HepG2 (cell line): ENCODE measurements at regions not wholly inside any gene's neighbourhood (a gene's known extent, or its start where the extent isn't known, plus 50 kb on each side); places are given as distances from the start of the nearest gene placed in this dataset.

Source experiments
- ATAC-seq: fragments of 200-7000 bp; cut with Tn5 transposase; 3 replicates; pipeline ENCODE4 v1.9.1; 2020; ENCODE audit warnings: mild to moderate bottlenecking, moderate library complexity
- BruUV-seq: library from RNA; stranded (reverse); fragments of 400-500 nt; replicated peaks from 2 replicates; lab custom pipeline; 2021; lab: Mats Ljungman, UMichigan
- CTCF ChIA-PET: fragments of 300-600 bp; formaldehyde crosslinking; extraction: SDS; loops from one replicate; lab custom pipeline; 2021; ENCODE audit warnings: low total read pairs, inconsistent platforms, low intra/inter-chr PET ratio; lab: Yijun Ruan, JAX
- POLR2A ChIA-PET: fragments of 350-600 bp; sonication (Branson Sonifier 250); formaldehyde crosslinking; loops from one replicate; lab custom pipeline; 2020; ENCODE audit warnings: antibody characterized with exemption, inconsistent platforms; lab: Yijun Ruan, JAX
- DNase-seq: peaks from one replicate; pipeline ENCODE4 v3.0.0-alpha.2; 2015; ENCODE audit warnings: low spot score
- FAIRE-seq: peaks from 3 replicates; lab custom pipeline; 2011; peaks lifted over from hg19 to GRCh38; lab: Jason Lieb, UNC
- H2AFZ ChIP-seq: one replicate; pipeline ENCODE4 v1.6.1; 2011; ENCODE audit warnings: low read length, inconsistent platforms
- H3K27ac ChIP-seq: fragments of 300-600 bp; 3 replicates; pipeline ENCODE4 v1.8.0; 2011; ENCODE audit warnings: mixed run types, mild to moderate bottlenecking, mixed read lengths, low read length, inconsistent platforms; ENCODE audit not compliant: insufficient read depth; ENCODE audit errors: extremely low read length
- H3K27me3 ChIP-seq, 2 experiments: fragments of 200-600 bp in 1 of 2; 2 replicates in 1 of 2; 3 replicates in 1 of 2; pipeline versions ENCODE4 v1.6.0 to v1.8.0; 2011; ENCODE audit warnings: low read length in 2 of 2, mild to moderate bottlenecking in 2 of 2, moderate library complexity in 2 of 2, inconsistent platforms in 1 of 2; ENCODE audit not compliant: insufficient read depth in 2 of 2, control insufficient read depth in 1 of 2
- H3K36me3 ChIP-seq, 2 experiments: fragments of 200-600 bp in 1 of 2; replicated peaks in 1 of 2; 2 replicates in 1 of 2; 3 replicates in 1 of 2; pipeline versions ENCODE4 v1.5.1 to v1.8.0; 2011; ENCODE audit warnings: low read length in 2 of 2, inconsistent platforms in 1 of 2; ENCODE audit not compliant: insufficient read depth in 2 of 2, control insufficient read depth in 1 of 2
- H3K4me1 ChIP-seq: 2 replicates; pipeline ENCODE4 v1.5.1; 2012; ENCODE audit warnings: low read length, inconsistent platforms; ENCODE audit not compliant: insufficient read depth
- H3K4me2 ChIP-seq: 2 replicates; pipeline ENCODE4 v1.6.0; 2011; ENCODE audit warnings: low read depth, low read length, inconsistent platforms
- H3K4me3 ChIP-seq, 3 experiments: fragments of 200-600 bp in 1 of 3; sonication (generic), shearing (Covaris generic) in 1 of 3; replicated peaks in 1 of 3; 2 replicates each; pipeline ENCODE4 v1.5.1; 2011 to 2016; ENCODE audit warnings: low read length in 3 of 3, inconsistent platforms in 2 of 3, low read depth in 2 of 3, mild to moderate bottlenecking in 2 of 3, control low read depth in 1 of 3, mixed read lengths in 1 of 3; ENCODE audit not compliant: insufficient read depth in 1 of 3
- H3K79me2 ChIP-seq: one replicate; pipeline ENCODE4 v1.6.1; 2011; ENCODE audit warnings: low read length, inconsistent platforms; ENCODE audit not compliant: insufficient read depth
- H3K9ac ChIP-seq: 2 replicates; pipeline ENCODE4 v1.6.0; 2011; ENCODE audit warnings: mild to moderate bottlenecking, low read depth, low read length, inconsistent platforms; ENCODE audit not compliant: insufficient read depth
- H3K9me3 ChIP-seq: 2 replicates; pipeline ENCODE4 v1.5.1; 2012; ENCODE audit warnings: mild to moderate bottlenecking, low read length
- H4K20me1 ChIP-seq: 2 replicates; pipeline ENCODE4 v1.6.0; 2011; ENCODE audit warnings: inconsistent platforms, mild to moderate bottlenecking, low read length, moderate library complexity; ENCODE audit not compliant: insufficient read depth
- BORCS8-MEF2B ChIP-seq: sonication (generic); formaldehyde crosslinking; IDR thresholded peaks from 2 replicates; pipeline ENCODE4 v1.8.0; 2022; ENCODE audit warnings: mild to moderate bottlenecking, missing genetic modification reagents
- ETV6 ChIP-seq: sonication (generic); formaldehyde crosslinking; conservative IDR thresholded peaks from 2 replicates; pipeline ENCODE4 v1.4.0; 2020; ENCODE audit warnings: missing genetic modification reagents
- HMG20A ChIP-seq: IDR thresholded peaks from 2 replicates; pipeline ENCODE4 v1.6.1; 2016; ENCODE audit warnings: borderline replicate concordance
- ISL2 ChIP-seq: sonication (generic); formaldehyde crosslinking; IDR thresholded peaks from 2 replicates; pipeline ENCODE4 v1.5.0; 2020; ENCODE audit warnings: missing genetic modification reagents
- MIXL1 ChIP-seq: IDR thresholded peaks from 2 replicates; pipeline ENCODE4 v1.6.1; 2016
- PRPF4 ChIP-seq: fragments of 200-400 bp; formaldehyde crosslinking; IDR thresholded peaks from 2 replicates; pipeline ENCODE4 v1.6.1; 2016; ENCODE audit warnings: low read length, low read depth; ENCODE audit not compliant: poor library complexity, severe bottlenecking
- SRF ChIP-seq: IDR thresholded peaks from 2 replicates; pipeline ENCODE4 v1.6.1; 2011; ENCODE audit warnings: mild to moderate bottlenecking, low read depth, low read length, moderate library complexity
- ZNF101 ChIP-seq: sonication (generic); formaldehyde crosslinking; IDR thresholded peaks from 2 replicates; pipeline ENCODE4 v1.4.0; 2020; ENCODE audit warnings: mild to moderate bottlenecking, low read depth, missing genetic modification reagents, borderline replicate concordance
- ZNF121 ChIP-seq: sonication (generic); formaldehyde crosslinking; IDR thresholded peaks from 2 replicates; pipeline ENCODE4 v1.5.0; 2020; ENCODE audit warnings: mild to moderate bottlenecking, missing genetic modification reagents
- ZNF263 ChIP-seq: sonication (generic); formaldehyde crosslinking; IDR thresholded peaks from 2 replicates; pipeline ENCODE4 v1.4.0; 2020; ENCODE audit warnings: missing genetic modification reagents
- ZNF382 ChIP-seq: sonication (generic); formaldehyde crosslinking; IDR thresholded peaks from 2 replicates; pipeline ENCODE4 v1.5.0; 2020; ENCODE audit warnings: missing genetic modification reagents, mild to moderate bottlenecking, borderline replicate concordance
- ZNF644 ChIP-seq: IDR thresholded peaks from 2 replicates; pipeline ENCODE4 v1.6.1; 2016; ENCODE audit warnings: low read depth
- ZNF747 ChIP-seq: sonication (generic); formaldehyde crosslinking; IDR thresholded peaks from 2 replicates; pipeline ENCODE4 v1.8.1; 2023; ENCODE audit warnings: missing genetic modification reagents, mild to moderate bottlenecking, borderline replicate concordance
- WGBS: methylation state at CpG from one replicate; pipeline ENCODE4 v1.1.6; 2017; ENCODE audit warnings: low lambda C conversion rate; 5-methylcytosine and 5-hydroxymethylcytosine counted together
- in situ Hi-C: cut with HindIII; loops from 2 replicates; pipeline ENCODE4 v1.10.0; 2017; ENCODE audit warnings: low pct_unique_long_range_greater_than_20kb; ENCODE audit not compliant: extremely low pct_ligation_motif_present
- intact Hi-C: fragments of 100-400 bp; cut with micrococcal nuclease; formaldehyde crosslinking; loops from one replicate; pipeline ENCODE4 v1.10.0; 2022; ENCODE audit not compliant: unreplicated experiment
- TF ChIP-seq, protein P1 (sequence below): sonication (generic); formaldehyde crosslinking; conservative IDR thresholded peaks from 2 replicates; pipeline ENCODE4 v1.4.0; 2020; ENCODE audit warnings: mild to moderate bottlenecking, missing genetic modification reagents, moderate library complexity
- TF ChIP-seq, protein P2 (sequence below): sonication (generic); formaldehyde crosslinking; IDR thresholded peaks from 2 replicates; pipeline ENCODE4 v1.9.0; 2021; ENCODE audit warnings: mild to moderate bottlenecking, missing genetic modification reagents

DNA sequence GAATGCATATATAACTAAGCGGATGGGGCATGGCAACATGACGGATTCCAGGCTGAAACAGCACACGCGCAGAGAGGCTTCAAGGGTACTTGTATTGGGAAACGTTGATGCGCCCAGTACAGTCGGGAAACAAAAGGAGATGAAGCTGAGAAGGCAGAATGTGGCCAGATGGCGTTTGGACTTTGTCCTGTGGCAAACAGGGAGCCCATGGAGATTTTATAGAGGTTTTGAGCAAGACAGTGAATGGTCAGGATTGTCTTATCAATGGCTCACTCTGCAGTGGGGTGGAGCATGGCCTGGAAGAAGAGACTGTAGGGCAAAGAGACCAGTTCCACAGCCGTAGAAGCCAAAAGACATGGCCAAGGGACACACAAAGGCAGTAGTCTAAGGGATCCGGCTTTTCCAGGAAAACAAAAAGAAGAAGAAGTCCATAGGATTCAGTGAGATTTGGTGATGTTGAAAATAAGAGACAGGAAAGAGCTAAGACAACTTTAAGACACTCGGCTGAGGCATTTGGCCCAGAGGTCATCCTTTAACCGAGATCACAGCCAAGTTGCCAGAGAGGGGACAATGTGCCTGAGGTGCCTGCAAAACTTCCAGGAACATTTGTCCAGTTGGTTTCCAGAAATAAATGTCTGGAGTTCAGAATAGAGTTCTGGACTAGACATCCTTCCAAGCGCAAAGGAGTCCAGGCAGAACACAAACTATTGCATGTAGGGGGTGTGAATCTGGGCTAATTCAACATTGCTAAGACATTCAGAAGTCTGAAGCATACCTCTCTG, 123.0 kb upstream of the RREB1 start (continued):
- TF ChIP-seq, protein P1, sequence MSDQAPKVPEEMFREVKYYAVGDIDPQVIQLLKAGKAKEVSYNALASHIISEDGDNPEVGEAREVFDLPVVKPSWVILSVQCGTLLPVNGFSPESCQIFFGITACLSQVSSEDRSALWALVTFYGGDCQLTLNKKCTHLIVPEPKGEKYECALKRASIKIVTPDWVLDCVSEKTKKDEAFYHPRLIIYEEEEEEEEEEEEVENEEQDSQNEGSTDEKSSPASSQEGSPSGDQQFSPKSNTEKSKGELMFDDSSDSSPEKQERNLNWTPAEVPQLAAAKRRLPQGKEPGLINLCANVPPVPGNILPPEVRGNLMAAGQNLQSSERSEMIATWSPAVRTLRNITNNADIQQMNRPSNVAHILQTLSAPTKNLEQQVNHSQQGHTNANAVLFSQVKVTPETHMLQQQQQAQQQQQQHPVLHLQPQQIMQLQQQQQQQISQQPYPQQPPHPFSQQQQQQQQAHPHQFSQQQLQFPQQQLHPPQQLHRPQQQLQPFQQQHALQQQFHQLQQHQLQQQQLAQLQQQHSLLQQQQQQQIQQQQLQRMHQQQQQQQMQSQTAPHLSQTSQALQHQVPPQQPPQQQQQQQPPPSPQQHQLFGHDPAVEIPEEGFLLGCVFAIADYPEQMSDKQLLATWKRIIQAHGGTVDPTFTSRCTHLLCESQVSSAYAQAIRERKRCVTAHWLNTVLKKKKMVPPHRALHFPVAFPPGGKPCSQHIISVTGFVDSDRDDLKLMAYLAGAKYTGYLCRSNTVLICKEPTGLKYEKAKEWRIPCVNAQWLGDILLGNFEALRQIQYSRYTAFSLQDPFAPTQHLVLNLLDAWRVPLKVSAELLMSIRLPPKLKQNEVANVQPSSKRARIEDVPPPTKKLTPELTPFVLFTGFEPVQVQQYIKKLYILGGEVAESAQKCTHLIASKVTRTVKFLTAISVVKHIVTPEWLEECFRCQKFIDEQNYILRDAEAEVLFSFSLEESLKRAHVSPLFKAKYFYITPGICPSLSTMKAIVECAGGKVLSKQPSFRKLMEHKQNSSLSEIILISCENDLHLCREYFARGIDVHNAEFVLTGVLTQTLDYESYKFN (CRISPR knock-in tag), result no peak
- TF ChIP-seq ZNF263 (CRISPR knock-in tag) (no peak), ETV6 (no peak), ZNF747 (CRISPR knock-in tag) (0 out of 2 replicates have a peak, but pooled peaks have one; percentile 23), ZNF101 (no peak), ZNF644 (CRISPR knock-in tag) (0 out of 2 replicates have a peak, but pooled peaks have one; percentile 38)

DNA sequence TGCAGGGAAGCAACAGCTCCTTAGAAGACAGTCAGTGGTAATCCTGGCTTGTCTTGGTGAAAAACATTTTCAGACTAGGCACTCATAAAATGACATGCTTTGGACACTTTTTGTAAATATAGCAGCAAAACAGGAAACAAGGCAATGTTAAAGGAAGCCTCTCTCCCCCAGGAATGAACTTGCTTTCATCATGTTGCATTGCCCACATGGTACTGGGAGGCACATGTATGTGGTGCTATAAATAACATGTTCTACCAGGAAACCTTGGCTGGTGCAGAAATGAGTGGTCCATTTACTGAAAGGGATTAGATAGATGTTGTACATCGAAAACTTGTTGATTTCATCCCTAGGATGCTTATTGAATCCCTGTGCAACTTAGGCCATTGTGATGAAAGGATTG, 121.4 kb upstream of the RREB1 start:
- intact Hi-C loops, result no loop called here
- H3K27ac ChIP-seq, result no peak overlapping the region
- ChIA-PET POLR2A (no interaction called here), CTCF (no interaction called here)
- no peaks in the 10 kb centered on the region for H3K79me2 ChIP-seq
- H3K9ac ChIP-seq, result no peak overlapping the region
- no peak overlapping the region for H3K4me2 ChIP-seq
- no peaks in the 10 kb centered on the region for H4K20me1 ChIP-seq
- WGBS, result 56% methylated on average over 1 of the region's 1 CpG
- no peak overlapping the region for H2AFZ ChIP-seq
- peaks cover 0 to 12% of the 10 kb centered on the region in 2 experiments; a peak in 2 of 5 replicates for H3K27me3 ChIP-seq
- DNase-seq (no peak), ATAC-seq (no peak), FAIRE-seq (no peak)
- H3K4me3 ChIP-seq, result no peak overlapping the region
- in situ Hi-C loops, result no loop called here
- H3K4me1 ChIP-seq, result peaks cover 10% of the 10 kb centered on the region
- H3K9me3 ChIP-seq, result no peaks in the 10 kb centered on the region
- no peaks in the 10 kb centered on the region for H3K36me3 ChIP-seq
- BruUV-seq, result no TSS peak
- no peak for TF ChIP-seq BORCS8-MEF2B (CRISPR knock-in tag)
- no peak for TF ChIP-seq ISL2
- TF ChIP-seq MIXL1 (CRISPR knock-in tag), result no peak
- TF ChIP-seq PRPF4, result no peak
- no peak for TF ChIP-seq ZNF382 (CRISPR knock-in tag)
- TF ChIP-seq SRF, result no peak
- TF ChIP-seq, protein P2, sequence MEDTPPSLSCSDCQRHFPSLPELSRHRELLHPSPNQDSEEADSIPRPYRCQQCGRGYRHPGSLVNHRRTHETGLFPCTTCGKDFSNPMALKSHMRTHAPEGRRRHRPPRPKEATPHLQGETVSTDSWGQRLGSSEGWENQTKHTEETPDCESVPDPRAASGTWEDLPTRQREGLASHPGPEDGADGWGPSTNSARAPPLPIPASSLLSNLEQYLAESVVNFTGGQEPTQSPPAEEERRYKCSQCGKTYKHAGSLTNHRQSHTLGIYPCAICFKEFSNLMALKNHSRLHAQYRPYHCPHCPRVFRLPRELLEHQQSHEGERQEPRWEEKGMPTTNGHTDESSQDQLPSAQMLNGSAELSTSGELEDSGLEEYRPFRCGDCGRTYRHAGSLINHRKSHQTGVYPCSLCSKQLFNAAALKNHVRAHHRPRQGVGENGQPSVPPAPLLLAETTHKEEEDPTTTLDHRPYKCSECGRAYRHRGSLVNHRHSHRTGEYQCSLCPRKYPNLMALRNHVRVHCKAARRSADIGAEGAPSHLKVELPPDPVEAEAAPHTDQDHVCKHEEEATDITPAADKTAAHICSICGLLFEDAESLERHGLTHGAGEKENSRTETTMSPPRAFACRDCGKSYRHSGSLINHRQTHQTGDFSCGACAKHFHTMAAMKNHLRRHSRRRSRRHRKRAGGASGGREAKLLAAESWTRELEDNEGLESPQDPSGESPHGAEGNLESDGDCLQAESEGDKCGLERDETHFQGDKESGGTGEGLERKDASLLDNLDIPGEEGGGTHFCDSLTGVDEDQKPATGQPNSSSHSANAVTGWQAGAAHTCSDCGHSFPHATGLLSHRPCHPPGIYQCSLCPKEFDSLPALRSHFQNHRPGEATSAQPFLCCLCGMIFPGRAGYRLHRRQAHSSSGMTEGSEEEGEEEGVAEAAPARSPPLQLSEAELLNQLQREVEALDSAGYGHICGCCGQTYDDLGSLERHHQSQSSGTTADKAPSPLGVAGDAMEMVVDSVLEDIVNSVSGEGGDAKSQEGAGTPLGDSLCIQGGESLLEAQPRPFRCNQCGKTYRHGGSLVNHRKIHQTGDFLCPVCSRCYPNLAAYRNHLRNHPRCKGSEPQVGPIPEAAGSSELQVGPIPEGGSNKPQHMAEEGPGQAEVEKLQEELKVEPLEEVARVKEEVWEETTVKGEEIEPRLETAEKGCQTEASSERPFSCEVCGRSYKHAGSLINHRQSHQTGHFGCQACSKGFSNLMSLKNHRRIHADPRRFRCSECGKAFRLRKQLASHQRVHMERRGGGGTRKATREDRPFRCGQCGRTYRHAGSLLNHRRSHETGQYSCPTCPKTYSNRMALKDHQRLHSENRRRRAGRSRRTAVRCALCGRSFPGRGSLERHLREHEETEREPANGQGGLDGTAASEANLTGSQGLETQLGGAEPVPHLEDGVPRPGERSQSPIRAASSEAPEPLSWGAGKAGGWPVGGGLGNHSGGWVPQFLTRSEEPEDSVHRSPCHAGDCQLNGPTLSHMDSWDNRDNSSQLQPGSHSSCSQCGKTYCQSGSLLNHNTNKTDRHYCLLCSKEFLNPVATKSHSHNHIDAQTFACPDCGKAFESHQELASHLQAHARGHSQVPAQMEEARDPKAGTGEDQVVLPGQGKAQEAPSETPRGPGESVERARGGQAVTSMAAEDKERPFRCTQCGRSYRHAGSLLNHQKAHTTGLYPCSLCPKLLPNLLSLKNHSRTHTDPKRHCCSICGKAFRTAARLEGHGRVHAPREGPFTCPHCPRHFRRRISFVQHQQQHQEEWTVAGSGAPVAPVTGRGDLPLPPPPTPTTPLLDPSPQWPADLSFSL (CRISPR knock-in tag), result no peak
- no peak for TF ChIP-seq ZNF121 (CRISPR knock-in tag)
- TF ChIP-seq HMG20A (CRISPR knock-in tag), result no peak
